Adrenal gland (tissue), 9 donors: ENCODE measurements at regions not wholly inside any gene's neighbourhood (a gene's known extent, or its start where the extent isn't known, plus 50 kb on each side); places are given as distances from the start of the nearest gene placed in this dataset.
A peak's percentile ranks its signal among the peaks of the same experiment; 100 is the strongest.

Experiments
- DNase-seq, 7 donors: peaks; one replicate each; pipeline ENCODE4 v3.0.0-alpha.2; 2019 to 2020
- H3K27ac ChIP-seq, 5 donors: fragments of 200-600 bp; sonication (generic) in 4 of 5; 1 replicate in 3 of 5; 2 replicates in 2 of 5; pipeline versions ENCODE4 v1.5.1 to v1.8.0; 2016 to 2020; ENCODE audit warnings: mild to moderate bottlenecking in 1 of 5
- H3K27me3 ChIP-seq: fragments of 200-600 bp; 2 replicates; pipeline ENCODE4 v1.8.0; 2021
- H3K36me3 ChIP-seq, 2 donors: fragments of 200-600 bp; replicated peaks in 1 of 2; 1 replicate in 1 of 2; 2 replicates in 1 of 2; pipeline versions ENCODE4 v1.5.1 to v1.8.0; 2018 to 2022
- H3K4me1 ChIP-seq, 2 donors: fragments of 200-600 bp; replicated peaks in 1 of 2; 1 replicate in 1 of 2; 2 replicates in 1 of 2; pipeline versions ENCODE4 v1.5.1 to v1.8.0; 2018 to 2021
- H3K4me3 ChIP-seq, 4 donors: fragments of 200-600 bp; sonication (generic) in 3 of 4; one replicate each; pipeline ENCODE4 v1.5.1; 2016 to 2018
- H3K9me3 ChIP-seq, 3 donors: fragments of 200-600 bp; sonication (generic) in 1 of 3; replicated peaks in 1 of 3; 1 replicate in 2 of 3; 2 replicates in 1 of 3; pipeline versions ENCODE4 v1.5.1 to v1.8.0; 2016 to 2021
- POLR2A ChIP-seq, 2 donors: fragments of 450-650 bp; IDR thresholded peaks; one replicate each; pipeline ENCODE4 v1.6.1; 2017; ENCODE audit warnings: antibody characterized with exemption in 2 of 2, mild to moderate bottlenecking in 2 of 2, moderate library complexity in 1 of 2
- WGBS, 4 donors: extraction: QIAGEN DNeasy Blood & Tissue Kit in 2 of 4; methylation state at CpG; one replicate each; pipeline versions ENCODE4 v1.1.5 to v1.1.7; 2013 to 2017; 5-methylcytosine and 5-hydroxymethylcytosine counted together
- intact Hi-C, 2 donors: fragments of 100-400 bp; cut with DNase I; formaldehyde crosslinking; loops; one replicate each; pipeline versions ENCODE4 v1.14.1 to v1.15.0; 2022 to 2023
- TF ChIP-seq, protein P1 (sequence below), 6 experiments: fragments of 450-650 bp in 4 of 6; fragments of 200-600 bp in 2 of 6; sonication (generic) in 1 of 6; IDR thresholded peaks; 1 replicate in 5 of 6; 2 replicates in 1 of 6; pipeline versions ENCODE4 v1.5.1 to v1.8.0; 2016 to 2021; ENCODE audit warnings: antibody characterized with exemption in 6 of 6, mild to moderate bottlenecking in 2 of 6, moderate library complexity in 1 of 6
- donor health status: healthy with polysubstance abuse.
- donor health status: Bipolar disorder and iron deficiency.
- donor health status: DM: yes; HTN: yes; CAD: no.
- donor health status: DM: no; HTN: no; CAD: no.
- donor health status: DM: no; HTN: no; CAD: no.

DNA sequence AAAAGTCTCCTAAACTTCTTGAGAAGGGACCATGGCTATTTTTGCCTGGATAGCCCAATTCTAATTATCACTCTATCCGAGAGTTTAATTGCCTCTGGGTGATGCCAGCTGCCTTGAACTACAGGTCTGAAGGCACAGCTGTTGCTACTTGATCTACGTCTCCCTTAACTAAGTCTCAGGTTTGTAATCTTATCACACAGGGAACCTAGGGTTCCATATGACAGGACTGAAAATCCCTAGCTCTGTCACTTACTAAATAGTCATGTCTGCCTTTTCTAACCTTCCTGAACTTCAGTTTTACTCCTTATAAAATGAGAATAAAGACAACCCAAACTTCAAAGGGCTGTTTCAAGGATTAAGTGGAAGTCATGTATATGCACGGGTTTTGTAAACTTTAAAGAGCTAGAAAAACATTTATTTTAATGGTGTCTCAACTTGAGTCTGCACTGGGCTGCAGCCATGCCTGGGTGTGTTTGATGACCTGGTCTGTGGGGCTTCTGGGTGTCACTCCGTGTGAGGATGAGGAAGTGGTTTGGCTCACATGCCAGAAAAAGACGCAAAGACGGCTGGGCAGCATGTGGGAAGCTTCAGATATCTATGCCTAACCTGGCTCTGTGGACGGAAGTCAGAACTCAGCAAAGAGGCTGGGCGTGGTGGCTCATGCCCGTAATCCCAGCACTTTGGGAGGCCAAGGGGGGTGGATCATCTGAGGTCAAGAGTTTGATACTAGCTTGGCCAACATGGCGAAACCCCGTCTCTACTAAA is 129.3 kb upstream of the SLC44A1 start:
- DNase-seq: peak; percentile 38 to 63 (median 47)
- H3K9me3 ChIP-seq: no peaks in the 10 kb centered on the region
- WGBS, 4 donors: 71 to 78% (median 73%) methylated on average over 11 of the region's 11 CpGs

DNA sequence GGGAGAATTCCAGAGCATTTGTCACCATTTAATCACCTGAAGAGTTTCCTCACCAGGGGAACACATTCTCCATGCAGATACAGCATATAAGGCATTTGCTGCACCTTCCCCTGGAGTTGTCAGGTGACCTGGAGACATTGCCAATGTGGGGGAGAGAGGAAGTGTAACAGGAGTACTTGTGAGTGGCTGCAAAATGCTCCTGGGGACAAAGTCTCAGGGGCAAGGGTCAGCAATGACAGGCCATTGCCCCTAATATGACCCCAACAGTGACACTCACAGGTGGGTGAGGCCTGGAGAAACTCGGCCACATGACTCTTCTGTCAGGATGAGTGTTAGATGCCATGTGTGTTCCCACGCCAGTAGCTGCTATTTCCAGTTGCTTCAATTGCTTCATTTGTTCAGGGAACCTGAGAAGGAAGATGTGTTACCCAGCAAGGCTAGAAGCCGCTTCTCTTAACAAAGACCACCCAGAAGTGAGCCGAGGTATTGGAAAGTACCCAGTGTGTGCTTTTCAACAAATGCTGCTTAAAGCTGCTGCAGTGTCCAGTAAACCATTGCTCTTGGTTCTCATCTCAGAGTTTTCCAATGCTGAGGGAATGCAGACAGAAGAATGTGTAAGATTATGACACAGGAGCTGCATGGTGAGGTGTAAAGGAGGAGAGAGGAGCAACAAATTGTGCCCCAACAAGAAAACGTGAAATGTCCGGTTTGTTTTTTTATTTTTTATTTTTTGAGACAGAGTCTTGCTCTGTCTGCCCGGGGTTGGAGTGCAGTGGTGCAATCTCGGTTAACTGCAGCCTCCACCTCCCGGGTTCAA is 128.2 kb upstream of the SLC44A1 start:
- Histone ChIP-seq H3K4me1 (no peaks in the 10 kb centered on the region), H3K9me3 (no peaks in the 10 kb centered on the region), H3K27me3 (no peaks in the 10 kb centered on the region), H3K4me3 (no peak overlapping the region), H3K36me3 (no peaks in the 10 kb centered on the region), H3K27ac (no peak overlapping the region)
- 90 to 97% (median 92%) methylated on average over 9 of the region's 9 CpGs for WGBS, 4 donors
- DNase-seq: no peak
- TF ChIP-seq, protein P1, sequence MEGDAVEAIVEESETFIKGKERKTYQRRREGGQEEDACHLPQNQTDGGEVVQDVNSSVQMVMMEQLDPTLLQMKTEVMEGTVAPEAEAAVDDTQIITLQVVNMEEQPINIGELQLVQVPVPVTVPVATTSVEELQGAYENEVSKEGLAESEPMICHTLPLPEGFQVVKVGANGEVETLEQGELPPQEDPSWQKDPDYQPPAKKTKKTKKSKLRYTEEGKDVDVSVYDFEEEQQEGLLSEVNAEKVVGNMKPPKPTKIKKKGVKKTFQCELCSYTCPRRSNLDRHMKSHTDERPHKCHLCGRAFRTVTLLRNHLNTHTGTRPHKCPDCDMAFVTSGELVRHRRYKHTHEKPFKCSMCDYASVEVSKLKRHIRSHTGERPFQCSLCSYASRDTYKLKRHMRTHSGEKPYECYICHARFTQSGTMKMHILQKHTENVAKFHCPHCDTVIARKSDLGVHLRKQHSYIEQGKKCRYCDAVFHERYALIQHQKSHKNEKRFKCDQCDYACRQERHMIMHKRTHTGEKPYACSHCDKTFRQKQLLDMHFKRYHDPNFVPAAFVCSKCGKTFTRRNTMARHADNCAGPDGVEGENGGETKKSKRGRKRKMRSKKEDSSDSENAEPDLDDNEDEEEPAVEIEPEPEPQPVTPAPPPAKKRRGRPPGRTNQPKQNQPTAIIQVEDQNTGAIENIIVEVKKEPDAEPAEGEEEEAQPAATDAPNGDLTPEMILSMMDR (IDR thresholded peaks at IDR 0.05): no peak
- TF ChIP-seq POLR2A (IDR thresholded peaks at IDR 0.05): no peak
- intact Hi-C loops: no loop called here

More for the DNA sequence above, 129.3 kb upstream of the SLC44A1 start:
- no peak for TF ChIP-seq POLR2A (IDR thresholded peaks at IDR 0.05)
- TF ChIP-seq, protein P1 (IDR thresholded peaks at IDR 0.05): no peak
- Histone ChIP-seq H3K4me3 (no peak overlapping the region), H3K36me3 (no peaks in the 10 kb centered on the region), H3K4me1 (no peaks in the 10 kb centered on the region), H3K27me3 (no peaks in the 10 kb centered on the region), H3K27ac (no peak overlapping the region)
- intact Hi-C loops: no loop called here

DNA sequence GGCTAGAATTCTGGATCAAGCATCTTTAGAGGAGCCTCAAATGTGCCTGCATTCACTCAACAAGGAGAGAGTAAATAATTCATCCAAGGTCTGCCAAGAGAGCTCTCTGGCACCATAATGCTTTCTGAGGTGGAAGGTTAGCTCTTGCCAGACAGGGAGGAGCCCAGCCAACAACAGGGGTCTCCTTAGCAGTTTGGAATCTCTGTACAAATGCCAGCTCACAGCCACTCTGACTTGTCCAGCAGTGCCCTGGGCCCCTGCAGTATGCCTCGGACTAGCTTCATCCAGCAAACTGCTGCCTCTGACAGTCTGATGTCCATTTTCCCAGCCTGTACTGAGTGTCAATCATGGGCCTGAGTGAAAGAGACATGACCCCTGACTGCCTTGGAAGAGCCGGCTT is 127.2 kb upstream of the SLC44A1 start:
- H3K4me1 ChIP-seq: no peaks in the 10 kb centered on the region
- H3K9me3 ChIP-seq: no peaks in the 10 kb centered on the region
- no peak overlapping the region for H3K4me3 ChIP-seq
- H3K27ac ChIP-seq: no peak overlapping the region
- no peaks in the 10 kb centered on the region for H3K36me3 ChIP-seq
- 79 to 100% (median 89%) methylated on average over 1 to 2 of the region's 2 CpGs for WGBS, 4 donors
- DNase-seq: no peak
- TF ChIP-seq POLR2A (IDR thresholded peaks at IDR 0.05): no peak
- TF ChIP-seq, protein P1 (IDR thresholded peaks at IDR 0.05): no peak
- no peaks in the 10 kb centered on the region for H3K27me3 ChIP-seq
- intact Hi-C loops: no loop called here

DNA sequence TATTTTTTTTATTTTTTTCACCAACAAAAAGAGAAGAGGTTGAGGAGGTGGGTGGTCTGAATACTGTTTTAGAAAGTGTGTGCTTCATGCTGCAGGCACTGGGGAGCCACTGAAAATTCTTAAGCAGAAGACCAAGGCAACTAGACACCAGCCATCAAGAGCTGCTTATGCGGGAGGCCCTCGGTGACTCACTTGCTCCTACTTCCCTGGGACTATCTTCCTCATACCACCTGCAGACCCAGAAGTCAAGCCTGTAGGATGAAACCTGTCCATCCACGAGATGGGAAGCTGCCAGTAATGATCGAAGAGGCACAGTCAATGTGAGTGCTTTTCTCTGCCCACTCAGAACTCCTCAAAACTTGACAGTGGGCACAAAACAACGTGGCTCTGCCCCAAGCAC is 125.8 kb upstream of the SLC44A1 start:
- WGBS, 4 donors: 84 to 93% (median 90%) methylated on average over 5 of the region's 5 CpGs
- Histone ChIP-seq H3K9me3 (no peaks in the 10 kb centered on the region), H3K4me3 (no peak overlapping the region), H3K36me3 (no peaks in the 10 kb centered on the region), H3K4me1 (no peaks in the 10 kb centered on the region), H3K27ac (no peak overlapping the region), H3K27me3 (no peaks in the 10 kb centered on the region)
- TF ChIP-seq POLR2A (IDR thresholded peaks at IDR 0.05): no peak
- TF ChIP-seq, protein P1 (IDR thresholded peaks at IDR 0.05): no peak
- intact Hi-C loops: no loop called here
- no peak for DNase-seq
